ENCODE measurements at regions not wholly inside any gene's neighbourhood (a gene's known extent, or its start where the extent isn't known, plus 50 kb on each side); places are given as distances from the start of the nearest gene placed in this dataset.

GRCh38 chr16:85557971-85558657 is 55.0 kb upstream of the GSE1 start:
- TF ChIP-seq, protein P1, sequence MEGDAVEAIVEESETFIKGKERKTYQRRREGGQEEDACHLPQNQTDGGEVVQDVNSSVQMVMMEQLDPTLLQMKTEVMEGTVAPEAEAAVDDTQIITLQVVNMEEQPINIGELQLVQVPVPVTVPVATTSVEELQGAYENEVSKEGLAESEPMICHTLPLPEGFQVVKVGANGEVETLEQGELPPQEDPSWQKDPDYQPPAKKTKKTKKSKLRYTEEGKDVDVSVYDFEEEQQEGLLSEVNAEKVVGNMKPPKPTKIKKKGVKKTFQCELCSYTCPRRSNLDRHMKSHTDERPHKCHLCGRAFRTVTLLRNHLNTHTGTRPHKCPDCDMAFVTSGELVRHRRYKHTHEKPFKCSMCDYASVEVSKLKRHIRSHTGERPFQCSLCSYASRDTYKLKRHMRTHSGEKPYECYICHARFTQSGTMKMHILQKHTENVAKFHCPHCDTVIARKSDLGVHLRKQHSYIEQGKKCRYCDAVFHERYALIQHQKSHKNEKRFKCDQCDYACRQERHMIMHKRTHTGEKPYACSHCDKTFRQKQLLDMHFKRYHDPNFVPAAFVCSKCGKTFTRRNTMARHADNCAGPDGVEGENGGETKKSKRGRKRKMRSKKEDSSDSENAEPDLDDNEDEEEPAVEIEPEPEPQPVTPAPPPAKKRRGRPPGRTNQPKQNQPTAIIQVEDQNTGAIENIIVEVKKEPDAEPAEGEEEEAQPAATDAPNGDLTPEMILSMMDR (IDR thresholded peaks at IDR 0.05) = peak; percentile 29; the same call in 1 of the 2 replicates

DNA sequence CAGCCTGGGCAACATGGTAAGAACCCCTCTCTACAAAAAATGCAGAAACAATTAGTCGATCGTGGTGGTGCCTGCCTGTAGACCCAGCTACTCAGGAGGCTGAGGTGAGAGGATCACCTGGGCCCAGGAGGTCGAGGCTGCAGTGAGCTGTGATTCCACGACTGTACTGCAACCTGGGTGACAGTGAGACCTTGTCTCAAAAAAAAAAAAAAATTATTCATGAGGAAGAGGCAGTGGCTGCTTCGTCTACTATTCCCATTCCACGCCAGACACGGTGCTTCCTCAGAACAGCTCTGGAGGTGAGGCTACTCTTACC is 52.2 kb upstream of the GSE1 start:
- TF ChIP-seq, protein P1 (IDR thresholded peaks at IDR 0.05) = no peak

GRCh38 chr16:85561248-85562092 is 51.7 kb upstream of the GSE1 start:
- TF ChIP-seq, protein P1 (IDR thresholded peaks at IDR 0.05) = no peak

- TF ChIP-seq, protein P1 (IDR thresholded peaks at IDR 0.05) = no peak
Observed at GRCh38 chr16:85562093-85562786, 50.9 kb upstream of the GSE1 start.

- TF ChIP-seq, protein P1 (IDR thresholded peaks at IDR 0.05) = no peak
Observed at GRCh38 chr16:85563034-85563433, 50.1 kb upstream of the GSE1 start.

All from LNCAP (cell line).